ENCODE measurements at regions not wholly inside any gene's neighbourhood (a gene's known extent, or its start where the extent isn't known, plus 50 kb on each side); places are given as distances from the start of the nearest gene placed in this dataset.

GRCh38 chr13:40143106-40143505, 487.6 kb downstream of the COG6 start:
- no peak for DNase-seq (ENCODE audit: extremely low read depth, low read depth)
- TF ChIP-seq, protein P1, sequence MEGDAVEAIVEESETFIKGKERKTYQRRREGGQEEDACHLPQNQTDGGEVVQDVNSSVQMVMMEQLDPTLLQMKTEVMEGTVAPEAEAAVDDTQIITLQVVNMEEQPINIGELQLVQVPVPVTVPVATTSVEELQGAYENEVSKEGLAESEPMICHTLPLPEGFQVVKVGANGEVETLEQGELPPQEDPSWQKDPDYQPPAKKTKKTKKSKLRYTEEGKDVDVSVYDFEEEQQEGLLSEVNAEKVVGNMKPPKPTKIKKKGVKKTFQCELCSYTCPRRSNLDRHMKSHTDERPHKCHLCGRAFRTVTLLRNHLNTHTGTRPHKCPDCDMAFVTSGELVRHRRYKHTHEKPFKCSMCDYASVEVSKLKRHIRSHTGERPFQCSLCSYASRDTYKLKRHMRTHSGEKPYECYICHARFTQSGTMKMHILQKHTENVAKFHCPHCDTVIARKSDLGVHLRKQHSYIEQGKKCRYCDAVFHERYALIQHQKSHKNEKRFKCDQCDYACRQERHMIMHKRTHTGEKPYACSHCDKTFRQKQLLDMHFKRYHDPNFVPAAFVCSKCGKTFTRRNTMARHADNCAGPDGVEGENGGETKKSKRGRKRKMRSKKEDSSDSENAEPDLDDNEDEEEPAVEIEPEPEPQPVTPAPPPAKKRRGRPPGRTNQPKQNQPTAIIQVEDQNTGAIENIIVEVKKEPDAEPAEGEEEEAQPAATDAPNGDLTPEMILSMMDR (IDR thresholded peaks at IDR 0.05; ENCODE audit: low read depth, low read length), result no peak

GRCh38 chr13:40143559-40143958, 488.1 kb downstream of the COG6 start:
- no peak for DNase-seq (ENCODE audit: extremely low read depth, low read depth)

GRCh38 chr13:40145139-40145538, 489.7 kb downstream of the COG6 start:
- DNase-seq (ENCODE audit: extremely low read depth, low read depth), result no peak
- TF ChIP-seq, protein P1 (IDR thresholded peaks at IDR 0.05; ENCODE audit: low read depth, low read length), result no peak

More at GRCh38 chr13:40143559-40143958, 488.1 kb downstream of the COG6 start:
- TF ChIP-seq, protein P1 (IDR thresholded peaks at IDR 0.05; ENCODE audit: low read depth, low read length), result no peak

- DNase-seq (ENCODE audit: extremely low read depth, low read depth), result no peak
- TF ChIP-seq, protein P1 (IDR thresholded peaks at IDR 0.05; ENCODE audit: low read depth, low read length), result no peak
Observed at GRCh38 chr13:40146063-40146462, 490.6 kb downstream of the COG6 start.

DNA sequence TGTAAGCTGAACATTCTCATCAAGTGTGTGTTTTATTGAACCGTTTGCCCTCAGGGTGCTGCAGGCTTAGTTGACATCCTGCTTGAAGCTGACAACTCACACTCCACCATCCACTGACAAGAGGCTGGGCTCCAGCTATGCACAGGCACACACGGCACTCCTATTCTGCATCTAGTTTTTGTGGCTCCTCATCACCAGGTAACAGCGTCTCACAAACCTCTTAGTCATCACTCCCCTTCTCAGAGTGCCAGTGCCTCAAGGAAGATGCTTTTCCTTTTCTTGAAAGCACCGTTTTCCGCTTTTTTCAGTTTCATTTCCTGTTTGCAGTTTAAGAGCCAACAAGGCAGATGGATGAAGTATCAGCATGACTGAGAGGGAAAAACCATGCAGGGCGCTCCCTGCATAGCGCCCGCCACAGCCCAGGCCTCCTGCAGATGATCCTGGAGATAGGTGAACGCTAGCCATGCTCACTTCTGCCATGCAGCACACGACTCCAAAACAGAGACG, 491.2 kb downstream of the COG6 start:
- no peak for DNase-seq (ENCODE audit: extremely low read depth, low read depth)
- TF ChIP-seq, protein P1 (IDR thresholded peaks at IDR 0.05; ENCODE audit: low read depth, low read length), result no peak

- DNase-seq (ENCODE audit: extremely low read depth, low read depth), result no peak
- TF ChIP-seq, protein P1 (IDR thresholded peaks at IDR 0.05; ENCODE audit: low read depth, low read length), result no peak
Observed at GRCh38 chr13:40148101-40148500, 492.6 kb downstream of the COG6 start.

DNA sequence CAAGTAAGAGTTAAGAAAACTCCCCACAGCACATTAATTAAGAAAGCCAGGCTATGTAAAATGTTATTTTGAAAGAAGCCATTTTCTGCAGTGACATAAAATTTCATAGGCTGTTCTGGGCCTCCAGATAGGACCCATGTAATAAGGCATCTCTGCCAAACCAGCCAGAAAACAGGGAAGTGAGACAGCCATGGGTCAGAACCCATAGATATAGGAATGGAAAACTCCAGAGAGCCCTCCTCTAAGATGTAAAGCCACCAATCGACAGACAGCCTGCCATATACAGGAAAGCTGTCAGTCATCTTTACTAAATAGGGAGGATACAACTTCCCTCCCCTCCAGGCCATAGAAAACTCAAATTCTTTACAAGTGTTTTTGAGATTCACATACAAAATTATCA, 493.3 kb downstream of the COG6 start:
- no peak for DNase-seq (ENCODE audit: extremely low read depth, low read depth)
- TF ChIP-seq, protein P1 (IDR thresholded peaks at IDR 0.05; ENCODE audit: low read depth, low read length), result no peak
